ENCODE measurements at regions not wholly inside any gene's neighbourhood (a gene's known extent, or its start where the extent isn't known, plus 50 kb on each side); places are given as distances from the start of the nearest gene placed in this dataset.
A peak's percentile ranks its signal among the peaks of the same experiment; 100 is the strongest.

GRCh38 chr2:20930928-20931327, 108.0 kb upstream of the LDAH start:
- TF ChIP-seq YY1 (IDR thresholded peaks at IDR 0.05; ENCODE audit: low read depth) (no peak), EGR1 (IDR thresholded peaks at IDR 0.05) (no peak), TEAD4 (IDR thresholded peaks at IDR 0.05) (no peak), TCF12 (IDR thresholded peaks at IDR 0.05; ENCODE audit: low read depth) (no peak), ZBTB7A (IDR thresholded peaks at IDR 0.05; ENCODE audit: low read depth) (no peak)

GRCh38 chr2:20929721-20930120, 106.8 kb upstream of the LDAH start:
- TF ChIP-seq TAF1 (IDR thresholded peaks at IDR 0.05; ENCODE audit: low read depth) = no peak
- TF ChIP-seq EP300 (IDR thresholded peaks at IDR 0.05; ENCODE audit: borderline replicate concordance) = no peak
- TF ChIP-seq FOXM1 (IDR thresholded peaks at IDR 0.05; ENCODE audit: borderline replicate concordance, low read depth) = no peak

- TF ChIP-seq REST (IDR thresholded peaks at IDR 0.05; ENCODE audit: low read depth) (no peak), EGR1 (IDR thresholded peaks at IDR 0.05) (no peak), FOXM1 (IDR thresholded peaks at IDR 0.05; ENCODE audit: borderline replicate concordance, low read depth) (no peak), EP300 (IDR thresholded peaks at IDR 0.05; ENCODE audit: borderline replicate concordance) (no peak), CREB1 (IDR thresholded peaks at IDR 0.05; ENCODE audit: low read depth) (no peak), TAF1 (IDR thresholded peaks at IDR 0.05; ENCODE audit: low read depth) (no peak), RAD21 (IDR thresholded peaks at IDR 0.05; ENCODE audit: low read depth) (no peak)
- TF ChIP-seq, protein P1, sequence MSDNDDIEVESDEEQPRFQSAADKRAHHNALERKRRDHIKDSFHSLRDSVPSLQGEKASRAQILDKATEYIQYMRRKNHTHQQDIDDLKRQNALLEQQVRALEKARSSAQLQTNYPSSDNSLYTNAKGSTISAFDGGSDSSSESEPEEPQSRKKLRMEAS (IDR thresholded peaks at IDR 0.05) = no peak
These were observed 105.7 kb upstream of the LDAH start for GRCh38 chr2:20928617-20929016.

- TF ChIP-seq NFIC (IDR thresholded peaks at IDR 0.05) (no peak), REST (IDR thresholded peaks at IDR 0.05; ENCODE audit: low read depth) (peak; percentile 92), ZBTB7A (IDR thresholded peaks at IDR 0.05; ENCODE audit: low read depth) (no peak), CREB1 (IDR thresholded peaks at IDR 0.05; ENCODE audit: low read depth) (no peak)
These were observed 102.5 kb upstream of the LDAH start for GRCh38 chr2:20925265-20925889.

- TF ChIP-seq TEAD4 (IDR thresholded peaks at IDR 0.05) = no peak
- no peak for TF ChIP-seq TAF1 (IDR thresholded peaks at IDR 0.05; ENCODE audit: low read depth)
- TF ChIP-seq, protein P1 (IDR thresholded peaks at IDR 0.05) = no peak
- TF ChIP-seq FOXM1 (IDR thresholded peaks at IDR 0.05; ENCODE audit: borderline replicate concordance, low read depth) = no peak
These were observed 96.4 kb upstream of the LDAH start for GRCh38 chr2:20919297-20919800.

DNA sequence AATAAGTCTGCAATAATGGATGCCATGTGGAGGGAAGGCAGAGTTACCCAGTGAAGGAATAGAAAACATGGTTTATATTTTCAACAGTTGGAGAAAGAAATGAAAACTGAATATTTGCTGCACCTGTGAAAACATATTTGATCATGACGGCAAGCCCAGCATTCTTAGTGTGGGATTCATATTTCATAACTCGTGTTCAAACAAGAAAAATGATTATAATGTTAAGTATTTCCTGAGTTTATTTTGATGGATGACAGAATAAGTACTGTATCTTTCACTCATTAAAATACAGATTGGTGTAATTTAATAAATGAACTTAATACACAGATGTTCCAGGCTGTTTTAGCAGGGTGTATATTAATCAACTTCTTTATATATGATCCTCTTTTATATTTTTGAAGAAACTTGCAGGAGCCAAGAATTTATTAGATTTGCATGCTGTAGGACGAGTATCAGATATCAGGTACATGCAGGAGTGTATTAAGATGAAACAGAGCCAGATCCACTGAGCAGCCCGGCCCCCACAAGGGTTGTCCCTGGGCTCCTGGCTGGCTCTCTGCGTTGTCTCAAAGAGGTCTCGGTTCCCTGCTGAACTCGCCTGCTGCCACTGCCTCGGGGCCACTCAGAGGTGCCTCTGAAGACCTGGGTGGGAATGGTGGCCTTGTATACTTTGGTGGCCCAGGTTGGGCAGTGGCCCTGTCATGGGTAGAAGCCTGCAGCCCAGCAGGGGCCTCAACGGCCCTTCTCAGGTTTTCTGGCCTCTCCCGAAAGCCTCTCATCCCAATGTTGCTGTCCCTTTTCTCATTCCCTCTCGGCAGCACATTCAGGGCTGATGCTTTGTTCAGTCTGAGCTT, 95.0 kb upstream of the LDAH start:
- TF ChIP-seq YY1 (IDR thresholded peaks at IDR 0.05; ENCODE audit: low read depth) = no peak
- TF ChIP-seq EP300 (IDR thresholded peaks at IDR 0.05; ENCODE audit: borderline replicate concordance) = no peak
- no peak for TF ChIP-seq TAF1 (IDR thresholded peaks at IDR 0.05; ENCODE audit: low read depth)
- TF ChIP-seq CREB1 (IDR thresholded peaks at IDR 0.05; ENCODE audit: low read depth) = no peak
- TF ChIP-seq CEBPB (IDR thresholded peaks at IDR 0.05) = no peak
- no peak for TF ChIP-seq NFIC (IDR thresholded peaks at IDR 0.05)
- TF ChIP-seq USF1 (IDR thresholded peaks at IDR 0.05) = no peak
- TF ChIP-seq RAD21 (IDR thresholded peaks at IDR 0.05; ENCODE audit: low read depth) = no peak
- TF ChIP-seq TEAD4 (IDR thresholded peaks at IDR 0.05) = no peak
- TF ChIP-seq ZBTB7A (IDR thresholded peaks at IDR 0.05; ENCODE audit: low read depth) = no peak
- no peak for TF ChIP-seq FOXM1 (IDR thresholded peaks at IDR 0.05; ENCODE audit: borderline replicate concordance, low read depth)
- no peak for TF ChIP-seq TCF12 (IDR thresholded peaks at IDR 0.05; ENCODE audit: low read depth)
- TF ChIP-seq EGR1 (IDR thresholded peaks at IDR 0.05) = no peak
- TF ChIP-seq, protein P1 (IDR thresholded peaks at IDR 0.05) = no peak
- TF ChIP-seq REST (IDR thresholded peaks at IDR 0.05; ENCODE audit: low read depth) = no peak
